Activated CD4-positive, CD25-positive, alpha-beta regulatory T cell treated with anti-CD3 and anti-CD28 coated beads, Interleukin-2, amount 50 U/mL, for 24 hours (primary cell): ENCODE measurements at regions not wholly inside any gene's neighbourhood (a gene's known extent, or its start where the extent isn't known, plus 50 kb on each side); places are given as distances from the start of the nearest gene placed in this dataset.
"Not testable (repeated sequence)": the region's sequence is repeated elsewhere in the genome, so short reads cannot be mapped to it uniquely, and the experiment has no call there.

Source experiments
- ATAC-seq, 2 donors: fragments of 150-1000 bp; cut with Tn5 transposase; one replicate each; pipeline ENCODE4 v1.10.0; 2021; ENCODE audit warnings: mild to moderate bottlenecking in 1 of 2, moderate library complexity in 1 of 2

DNA sequence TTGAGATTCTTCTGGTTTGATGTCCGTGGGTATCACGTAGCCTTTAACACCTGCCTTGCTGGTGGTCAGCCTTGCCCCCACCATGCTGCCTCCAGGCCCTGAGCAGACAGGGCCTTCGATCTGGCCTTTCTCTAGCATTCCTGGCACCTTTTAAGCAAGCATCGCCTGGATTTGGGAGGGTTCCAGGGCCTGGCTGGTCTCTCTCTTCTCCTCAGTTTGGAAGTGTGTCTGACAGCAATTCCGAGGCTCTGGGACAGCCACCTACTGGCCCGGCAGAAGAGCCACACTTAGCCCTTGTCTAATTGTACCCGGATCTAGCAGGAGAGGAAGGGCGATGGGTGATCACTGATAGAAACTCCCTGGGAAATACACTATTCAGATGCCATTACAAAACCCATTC lies 441.3 kb upstream of the MKI67 start:
- ATAC-seq: no peak

GRCh38 chr10:128568041-128568440 lies 441.8 kb upstream of the MKI67 start:
- no peak for ATAC-seq

GRCh38 chr10:128568491-128568890 lies 442.3 kb upstream of the MKI67 start:
- no peak for ATAC-seq

- ATAC-seq: no peak
Observed at GRCh38 chr10:128568990-128569945, 443.0 kb upstream of the MKI67 start.

DNA sequence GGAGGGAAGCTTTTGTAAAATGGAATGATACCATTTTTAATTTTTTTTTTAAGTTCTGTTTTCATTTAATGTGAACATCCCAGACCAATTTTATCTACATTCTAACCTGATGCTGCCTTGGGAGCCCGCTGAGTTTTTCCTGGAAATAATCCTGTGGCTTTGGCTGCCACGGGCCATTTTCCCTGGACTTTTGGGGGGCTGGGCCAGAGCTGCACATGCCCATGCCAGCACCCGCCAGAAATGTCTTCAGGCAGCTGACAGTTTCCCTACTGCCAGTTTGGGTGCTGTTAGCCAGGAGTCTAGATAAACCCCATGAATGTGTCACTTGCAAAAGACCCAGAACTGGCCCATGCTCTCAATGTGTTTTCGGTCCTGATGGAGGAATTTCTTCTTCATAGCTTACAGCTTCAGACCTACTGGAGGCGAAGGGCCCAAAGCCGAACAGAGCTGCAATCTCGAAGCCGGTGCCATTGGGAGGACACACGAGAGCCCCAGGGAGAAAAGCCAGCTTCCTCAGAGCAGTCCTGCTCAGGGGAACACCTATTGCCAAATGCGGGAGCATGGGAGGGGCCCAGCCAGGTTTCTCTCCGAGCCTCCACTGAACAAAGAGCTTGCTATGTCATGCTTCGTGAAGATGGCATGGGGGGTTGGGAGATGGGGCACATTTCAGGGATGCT lies 444.2 kb upstream of the MKI67 start:
- ATAC-seq: no peak

- ATAC-seq: no peak
Observed at GRCh38 chr10:128571071-128571470, 444.8 kb upstream of the MKI67 start.

DNA sequence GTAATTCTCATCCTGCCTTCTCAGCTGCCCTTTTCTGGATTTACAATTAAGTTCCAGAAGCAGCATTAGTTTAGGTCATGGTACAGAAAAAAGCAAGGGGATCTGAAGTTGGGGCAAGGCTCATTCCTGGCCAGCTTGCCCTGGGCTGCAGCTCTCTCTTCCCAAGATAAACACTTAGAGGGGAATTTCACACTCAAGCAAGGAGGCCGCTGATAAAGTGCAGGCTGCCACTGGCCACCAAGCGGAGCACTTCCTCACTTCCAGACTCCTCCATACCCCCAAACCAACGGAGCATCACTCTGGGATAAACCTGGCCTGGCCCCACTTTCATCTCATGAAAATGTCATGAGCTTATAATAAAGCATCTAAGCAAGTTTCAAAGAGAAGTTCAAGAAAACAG lies 445.5 kb upstream of the MKI67 start:
- no peak for ATAC-seq

- no peak for ATAC-seq
Observed at GRCh38 chr10:128572696-128573095, 446.5 kb upstream of the MKI67 start.

DNA sequence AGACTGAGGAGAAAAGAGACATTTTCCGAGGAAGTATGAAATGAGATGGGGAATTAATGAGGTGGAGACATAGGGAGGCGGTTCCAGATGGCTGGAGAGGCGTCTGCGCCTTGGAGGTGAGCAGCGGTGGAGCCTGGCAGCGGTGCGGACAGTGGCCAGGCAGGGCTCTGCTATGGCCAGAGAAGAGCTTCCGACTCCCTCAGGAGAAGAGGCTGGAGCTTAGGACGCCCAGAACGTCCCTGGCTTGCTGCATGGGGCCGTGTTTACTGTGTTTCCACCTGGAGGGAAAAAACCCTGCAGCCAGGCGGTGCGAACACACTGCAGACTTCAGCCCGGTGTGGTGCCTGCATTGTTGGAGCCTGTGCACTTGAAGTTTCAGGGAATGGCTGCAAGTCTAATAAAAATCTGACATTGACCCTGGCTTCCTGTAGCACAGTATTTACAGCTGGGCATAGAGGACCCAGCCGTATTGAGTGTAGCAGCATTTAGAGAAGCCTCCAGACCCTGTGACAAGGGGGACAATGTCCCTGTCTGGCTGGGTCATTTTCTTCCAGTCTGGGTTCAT lies 447.1 kb upstream of the MKI67 start:
- no peak for ATAC-seq

- ATAC-seq: no peak
Observed at GRCh38 chr10:128573986-128574385, 447.8 kb upstream of the MKI67 start.

GRCh38 chr10:128574581-128575210 lies 448.5 kb upstream of the MKI67 start:
- ATAC-seq: no peak

GRCh38 chr10:128575761-128576160 lies 449.5 kb upstream of the MKI67 start:
- ATAC-seq: no peak

DNA sequence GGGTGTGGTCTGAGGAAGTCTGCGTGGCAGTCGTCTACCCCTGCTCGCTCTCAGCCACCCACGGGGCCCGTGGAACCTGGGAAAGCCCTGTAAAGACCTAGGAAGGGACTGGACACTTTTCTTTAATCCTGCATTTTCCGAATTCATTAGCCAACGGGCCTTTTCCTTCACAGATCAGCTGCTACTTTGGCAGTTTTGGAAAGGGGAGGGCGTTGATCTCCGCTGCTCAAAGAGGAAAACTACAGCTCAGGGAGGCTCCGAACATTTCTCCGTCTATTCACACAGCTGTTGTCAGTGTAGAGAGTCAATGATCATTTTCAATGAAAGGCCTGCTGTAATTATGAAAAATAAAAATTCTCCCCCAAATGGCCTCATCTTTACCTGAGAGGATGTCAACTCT lies 450.1 kb upstream of the MKI67 start:
- no peak for ATAC-seq

GRCh38 chr10:128576943-128577670 lies 450.9 kb upstream of the MKI67 start:
- ATAC-seq: no peak

DNA sequence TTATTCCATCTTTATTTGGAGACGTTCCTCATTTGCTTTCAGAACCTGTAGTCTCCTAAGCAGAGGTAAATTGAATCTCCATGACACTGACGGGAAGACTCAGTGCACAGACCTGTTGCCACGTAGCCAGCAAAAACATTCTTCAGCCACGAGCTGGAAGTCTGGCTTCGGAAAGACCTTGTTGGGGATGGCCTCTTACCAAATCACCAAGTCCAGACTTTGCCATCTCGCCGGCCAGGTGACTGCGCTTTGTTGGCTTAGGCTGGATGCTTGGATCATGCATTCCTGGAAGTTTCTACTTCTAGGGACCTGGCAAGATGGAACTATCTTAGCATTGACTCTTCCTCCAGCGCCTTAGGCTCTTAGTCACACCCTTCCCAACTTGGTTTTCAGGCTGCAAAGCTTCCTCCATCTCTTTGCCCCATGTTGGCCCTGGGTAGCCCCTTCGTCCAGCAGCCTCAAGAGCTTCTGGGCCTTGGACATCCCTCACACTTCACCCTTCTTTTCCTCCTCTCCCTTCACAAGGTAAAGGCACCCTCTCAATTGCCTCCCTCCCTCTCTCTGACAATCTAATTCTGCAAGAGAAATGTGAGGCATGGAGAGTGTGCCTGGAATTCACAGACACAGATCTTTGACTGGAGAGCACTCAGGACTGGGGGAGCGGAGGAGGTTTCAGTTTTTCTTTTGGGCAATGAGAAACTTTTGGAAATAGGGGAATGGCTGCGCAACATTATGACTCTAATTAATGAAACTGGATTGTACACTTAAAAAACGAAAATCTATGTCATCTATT lies 451.9 kb upstream of the MKI67 start:
- no peak for ATAC-seq

- no peak for ATAC-seq
Observed at GRCh38 chr10:128578766-128579165, 452.5 kb upstream of the MKI67 start.

- no peak for ATAC-seq
Observed at GRCh38 chr10:128579280-128579865, 453.1 kb upstream of the MKI67 start.

DNA sequence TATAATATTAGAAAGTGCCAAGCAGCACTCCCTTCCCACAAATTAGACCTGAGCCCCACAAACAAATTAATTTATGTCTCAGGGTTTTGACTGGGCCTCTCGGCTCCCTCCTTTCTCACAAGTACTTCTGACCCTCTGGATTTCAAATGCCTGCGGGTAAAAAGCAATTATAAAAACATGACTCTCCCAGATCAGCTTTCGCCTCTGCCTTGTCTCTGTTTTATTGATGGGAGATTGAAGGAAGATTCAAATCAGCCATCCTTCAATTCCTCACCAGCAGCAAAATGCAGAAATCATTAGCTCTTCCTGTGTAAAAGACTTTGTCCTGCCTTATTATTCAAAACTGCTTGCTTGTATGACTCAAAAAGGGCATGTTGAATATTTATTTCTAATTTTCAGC lies 453.7 kb upstream of the MKI67 start:
- ATAC-seq: no peak

GRCh38 chr10:128583125-128583524 lies 456.9 kb upstream of the MKI67 start:
- ATAC-seq: not testable (repeated sequence)

DNA sequence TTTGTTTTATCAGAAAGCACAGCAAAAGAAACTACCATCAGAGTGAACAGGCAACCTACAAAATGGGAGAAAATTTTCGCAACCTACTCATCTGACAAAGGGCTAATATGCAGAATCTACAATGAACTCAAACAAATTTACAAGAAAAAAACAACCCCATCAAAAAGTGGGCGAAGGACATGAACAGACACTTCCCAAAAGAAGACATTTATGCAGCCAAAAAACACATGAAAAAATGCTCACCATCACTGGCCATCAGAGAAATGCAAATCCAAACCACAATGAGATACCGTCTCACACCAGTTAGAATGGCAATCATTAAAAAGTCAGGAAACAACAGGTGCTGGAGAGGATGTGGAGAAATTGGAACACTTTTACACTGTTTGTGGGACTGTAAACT lies 460.4 kb upstream of the MKI67 start:
- ATAC-seq: not testable (repeated sequence)

- no peak for ATAC-seq
Observed at GRCh38 chr10:128587689-128588088, 461.5 kb upstream of the MKI67 start.
